Nephron progenitor cell (in vitro differentiated cells): ENCODE measurements at regions not wholly inside any gene's neighbourhood (a gene's known extent, or its start where the extent isn't known, plus 50 kb on each side); places are given as distances from the start of the nearest gene placed in this dataset.

ENCODE experiments used
- DNase-seq: peaks from one replicate; pipeline ENCODE4 v3.0.0; 2021
- H3K27ac Mint-ChIP-seq: 2 replicates; pipeline ENCODE4 v1.8.0; 2021; ENCODE audit warnings: mild to moderate bottlenecking, moderate library complexity, mixed read lengths
- H3K27me3 Mint-ChIP-seq: 2 replicates; pipeline ENCODE4 v1.8.0; 2021; ENCODE audit warnings: mild to moderate bottlenecking, low read depth, mixed read lengths; ENCODE audit not compliant: poor library complexity
- H3K36me3 Mint-ChIP-seq: 2 replicates; pipeline ENCODE4 v1.8.0; 2021; ENCODE audit warnings: low read depth, mixed read lengths
- H3K4me1 Mint-ChIP-seq: 2 replicates; pipeline ENCODE4 v1.8.0; 2021; ENCODE audit warnings: mixed read lengths
- H3K4me3 Mint-ChIP-seq: 2 replicates; pipeline ENCODE4 v1.8.0; 2021; ENCODE audit warnings: mild to moderate bottlenecking, moderate library complexity, mixed read lengths
- H3K9me3 Mint-ChIP-seq: 2 replicates; pipeline ENCODE4 v1.8.0; 2021; ENCODE audit warnings: mild to moderate bottlenecking, moderate library complexity, mixed read lengths
- TF ChIP-seq, protein P1 (sequence below): fragments of 200-600 bp; sonication (generic); IDR thresholded peaks from 2 replicates; pipeline ENCODE4 v1.5.0; 2021; ENCODE audit warnings: antibody characterized with exemption

DNA sequence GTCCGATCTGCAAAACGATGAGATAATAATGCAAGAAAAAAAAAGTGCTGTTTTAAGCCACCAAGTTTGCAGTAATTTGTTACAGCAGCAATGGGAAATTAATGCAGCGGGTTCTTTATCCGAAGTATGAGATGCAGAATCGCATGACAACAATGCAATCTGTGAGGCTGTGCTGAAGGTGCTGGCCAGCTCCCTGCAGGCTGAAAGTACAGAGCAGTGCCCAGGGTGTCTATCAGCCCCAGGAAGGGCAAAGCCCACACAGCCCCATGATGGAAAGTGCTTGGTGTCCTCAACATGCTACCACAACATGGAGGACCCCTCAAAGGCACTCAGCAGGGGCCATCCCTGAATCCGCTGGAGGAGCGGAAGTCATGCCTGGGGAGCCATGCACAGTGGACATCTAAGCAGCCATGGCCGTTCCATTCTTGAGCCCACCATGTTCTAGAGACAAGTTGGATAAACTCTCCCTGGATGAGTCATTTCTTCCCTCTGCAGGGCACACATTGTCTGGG lies 199.5 kb upstream of the PFKP start:
- H3K9me3 Mint-ChIP-seq: peaks cover 4% of the 10 kb centered on the region
- no peaks in the 10 kb centered on the region for H3K4me1 Mint-ChIP-seq
- H3K27me3 Mint-ChIP-seq: peaks cover 14% of the 10 kb centered on the region
- H3K27ac Mint-ChIP-seq: no peak overlapping the region
- TF ChIP-seq, protein P1, sequence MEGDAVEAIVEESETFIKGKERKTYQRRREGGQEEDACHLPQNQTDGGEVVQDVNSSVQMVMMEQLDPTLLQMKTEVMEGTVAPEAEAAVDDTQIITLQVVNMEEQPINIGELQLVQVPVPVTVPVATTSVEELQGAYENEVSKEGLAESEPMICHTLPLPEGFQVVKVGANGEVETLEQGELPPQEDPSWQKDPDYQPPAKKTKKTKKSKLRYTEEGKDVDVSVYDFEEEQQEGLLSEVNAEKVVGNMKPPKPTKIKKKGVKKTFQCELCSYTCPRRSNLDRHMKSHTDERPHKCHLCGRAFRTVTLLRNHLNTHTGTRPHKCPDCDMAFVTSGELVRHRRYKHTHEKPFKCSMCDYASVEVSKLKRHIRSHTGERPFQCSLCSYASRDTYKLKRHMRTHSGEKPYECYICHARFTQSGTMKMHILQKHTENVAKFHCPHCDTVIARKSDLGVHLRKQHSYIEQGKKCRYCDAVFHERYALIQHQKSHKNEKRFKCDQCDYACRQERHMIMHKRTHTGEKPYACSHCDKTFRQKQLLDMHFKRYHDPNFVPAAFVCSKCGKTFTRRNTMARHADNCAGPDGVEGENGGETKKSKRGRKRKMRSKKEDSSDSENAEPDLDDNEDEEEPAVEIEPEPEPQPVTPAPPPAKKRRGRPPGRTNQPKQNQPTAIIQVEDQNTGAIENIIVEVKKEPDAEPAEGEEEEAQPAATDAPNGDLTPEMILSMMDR: no peak
- H3K4me3 Mint-ChIP-seq: no peak overlapping the region
- H3K36me3 Mint-ChIP-seq: no peaks in the 10 kb centered on the region
- DNase-seq: no peak

- TF ChIP-seq, protein P1: no peak
- Mint-ChIP-seq H3K9me3 (peaks cover 4% of the 10 kb centered on the region), H3K4me1 (no peaks in the 10 kb centered on the region), H3K4me3 (no peak overlapping the region), H3K27me3 (peaks cover 14% of the 10 kb centered on the region), H3K36me3 (no peaks in the 10 kb centered on the region), H3K27ac (no peak overlapping the region)
- DNase-seq: no peak
These were observed 200.8 kb upstream of the PFKP start for GRCh38 chr10:2866569-2866968.

- Mint-ChIP-seq H3K4me3 (no peak overlapping the region), H3K36me3 (no peaks in the 10 kb centered on the region), H3K4me1 (no peaks in the 10 kb centered on the region), H3K9me3 (peaks cover 15% of the 10 kb centered on the region), H3K27me3 (peaks cover 18% of the 10 kb centered on the region), H3K27ac (no peak overlapping the region)
- TF ChIP-seq, protein P1: no peak
- DNase-seq: no peak
These were observed 205.6 kb upstream of the PFKP start for GRCh38 chr10:2861632-2862210.

GRCh38 chr10:2858452-2858851 lies 208.9 kb upstream of the PFKP start:
- Mint-ChIP-seq H3K27me3 (peaks cover 11% of the 10 kb centered on the region), H3K9me3 (peaks cover 15% of the 10 kb centered on the region), H3K4me1 (no peaks in the 10 kb centered on the region), H3K27ac (no peak overlapping the region), H3K4me3 (no peak overlapping the region), H3K36me3 (no peaks in the 10 kb centered on the region)
- no peak for DNase-seq
- TF ChIP-seq, protein P1: no peak

DNA sequence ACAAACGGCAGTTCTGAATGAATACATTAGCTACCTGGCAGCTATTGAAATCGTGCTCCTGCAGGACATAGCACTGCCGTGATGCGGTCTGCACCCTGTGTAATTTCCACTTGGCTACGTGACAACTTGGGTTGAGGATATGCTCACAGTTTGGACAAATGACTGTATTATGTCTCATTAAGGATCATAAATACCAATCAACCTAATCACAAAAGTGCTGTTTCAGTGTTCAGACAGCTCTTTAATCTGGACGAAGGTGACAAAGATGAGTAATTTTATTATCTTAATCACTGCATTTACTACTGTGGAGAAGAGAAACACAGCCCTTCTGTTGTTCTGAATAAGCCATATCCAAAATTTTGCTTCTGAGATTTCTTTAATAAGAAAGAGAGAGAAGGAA lies 210.8 kb upstream of the PFKP start:
- Mint-ChIP-seq H3K27ac (no peak overlapping the region), H3K4me1 (no peaks in the 10 kb centered on the region), H3K4me3 (no peak overlapping the region), H3K9me3 (peaks cover 15% of the 10 kb centered on the region), H3K27me3 (peaks cover 11% of the 10 kb centered on the region), H3K36me3 (no peaks in the 10 kb centered on the region)
- TF ChIP-seq, protein P1: no peak
- no peak for DNase-seq
